ENCODE measurements at regions not wholly inside any gene's neighbourhood (a gene's known extent, or its start where the extent isn't known, plus 50 kb on each side); places are given as distances from the start of the nearest gene placed in this dataset.

DNA sequence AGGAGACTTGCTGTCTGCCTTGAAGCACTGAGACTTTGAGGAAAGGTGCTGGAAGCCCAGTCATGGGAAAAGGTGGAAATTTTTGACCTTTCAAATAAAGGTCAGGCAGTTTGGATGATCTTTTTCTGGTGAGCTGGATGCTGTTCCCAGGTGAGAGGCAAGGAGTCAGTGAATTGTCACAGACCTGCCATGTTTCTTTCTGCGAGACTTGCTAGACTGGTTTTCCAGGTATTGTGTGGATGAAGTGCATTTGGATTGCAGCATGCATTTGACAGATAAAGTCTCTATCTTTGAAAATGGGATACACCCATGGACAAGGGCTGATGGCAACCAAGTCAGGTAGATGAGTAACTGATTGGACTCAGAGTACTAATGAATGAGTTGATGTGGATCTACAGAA, 65.7 kb upstream of the NHLH2 start:
- TF ChIP-seq POLR2A (IDR thresholded peaks at IDR 0.05) (no peak), POLR2AphosphoS5 (IDR thresholded peaks at IDR 0.05) (no peak)
- TF ChIP-seq, protein P1, sequence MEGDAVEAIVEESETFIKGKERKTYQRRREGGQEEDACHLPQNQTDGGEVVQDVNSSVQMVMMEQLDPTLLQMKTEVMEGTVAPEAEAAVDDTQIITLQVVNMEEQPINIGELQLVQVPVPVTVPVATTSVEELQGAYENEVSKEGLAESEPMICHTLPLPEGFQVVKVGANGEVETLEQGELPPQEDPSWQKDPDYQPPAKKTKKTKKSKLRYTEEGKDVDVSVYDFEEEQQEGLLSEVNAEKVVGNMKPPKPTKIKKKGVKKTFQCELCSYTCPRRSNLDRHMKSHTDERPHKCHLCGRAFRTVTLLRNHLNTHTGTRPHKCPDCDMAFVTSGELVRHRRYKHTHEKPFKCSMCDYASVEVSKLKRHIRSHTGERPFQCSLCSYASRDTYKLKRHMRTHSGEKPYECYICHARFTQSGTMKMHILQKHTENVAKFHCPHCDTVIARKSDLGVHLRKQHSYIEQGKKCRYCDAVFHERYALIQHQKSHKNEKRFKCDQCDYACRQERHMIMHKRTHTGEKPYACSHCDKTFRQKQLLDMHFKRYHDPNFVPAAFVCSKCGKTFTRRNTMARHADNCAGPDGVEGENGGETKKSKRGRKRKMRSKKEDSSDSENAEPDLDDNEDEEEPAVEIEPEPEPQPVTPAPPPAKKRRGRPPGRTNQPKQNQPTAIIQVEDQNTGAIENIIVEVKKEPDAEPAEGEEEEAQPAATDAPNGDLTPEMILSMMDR (IDR thresholded peaks at IDR 0.05), result no peak

Measured in prostate gland (tissue), 2 donors.